ENCODE measurements at regions not wholly inside any gene's neighbourhood (a gene's known extent, or its start where the extent isn't known, plus 50 kb on each side); places are given as distances from the start of the nearest gene placed in this dataset.

DNA sequence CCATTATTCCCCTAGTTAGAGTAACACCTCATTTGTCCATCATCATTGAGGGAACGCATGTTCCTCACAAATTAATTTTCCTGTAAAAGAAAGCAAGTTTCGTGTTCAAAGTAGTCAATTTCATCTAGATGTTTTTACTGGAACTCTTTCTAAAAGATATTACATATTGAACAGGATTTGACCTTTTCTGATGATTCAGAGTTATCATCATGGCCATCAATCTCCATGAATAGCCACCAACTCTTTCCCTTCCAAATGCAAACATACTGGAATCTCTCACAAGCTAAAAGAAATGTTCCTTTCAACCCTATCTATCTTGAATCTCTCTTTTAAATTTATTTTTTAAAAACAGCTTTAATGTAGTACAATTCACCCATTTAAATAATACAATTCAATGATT, 263.1 kb upstream of the FAR2 start:
- no peak for DNase-seq

DNA sequence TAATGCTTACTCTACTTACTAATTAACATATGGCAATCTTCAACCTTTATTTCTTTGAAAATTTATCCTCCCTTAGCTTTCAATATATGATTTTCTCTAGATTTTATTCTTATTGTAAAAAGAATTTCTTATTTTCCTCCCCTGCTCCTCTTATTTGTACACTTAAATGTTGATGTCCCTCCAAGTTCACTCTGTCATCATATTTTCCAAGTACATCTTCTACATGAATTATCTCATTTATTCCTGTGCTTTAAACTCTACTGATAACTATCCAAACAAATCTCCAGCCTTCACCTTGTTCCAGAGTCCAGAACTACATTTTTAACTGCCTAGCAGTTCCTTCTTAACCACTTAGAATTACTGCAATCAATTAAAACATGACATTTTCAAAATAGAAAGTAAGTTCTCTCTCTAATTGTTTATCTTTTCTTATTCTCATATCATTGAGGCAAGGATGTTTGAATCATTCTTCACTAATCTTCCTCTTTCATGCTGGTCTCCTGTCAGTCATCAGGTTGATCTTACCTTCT, 261.6 kb upstream of the FAR2 start:
- no peak for DNase-seq

DNA sequence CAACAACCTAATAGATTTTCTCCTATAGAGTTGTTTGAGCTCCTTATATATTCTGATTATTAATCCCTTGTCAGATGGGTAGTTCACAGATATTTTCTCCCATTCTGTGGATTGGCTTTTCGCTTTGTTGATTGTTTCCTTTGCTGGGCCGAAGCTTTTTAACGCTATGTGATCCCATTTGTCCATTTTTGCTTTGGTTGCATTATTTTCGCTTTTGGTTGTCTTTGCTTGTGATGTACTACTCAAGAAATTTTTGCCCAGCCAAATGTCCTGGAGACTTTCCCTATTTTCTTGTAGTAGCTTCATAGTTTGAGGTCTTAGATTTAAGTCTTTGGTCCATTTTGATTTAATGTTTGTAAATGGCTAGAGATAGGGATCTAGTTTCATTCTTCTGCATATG, 258.4 kb upstream of the FAR2 start:
- DNase-seq = no peak

DNA sequence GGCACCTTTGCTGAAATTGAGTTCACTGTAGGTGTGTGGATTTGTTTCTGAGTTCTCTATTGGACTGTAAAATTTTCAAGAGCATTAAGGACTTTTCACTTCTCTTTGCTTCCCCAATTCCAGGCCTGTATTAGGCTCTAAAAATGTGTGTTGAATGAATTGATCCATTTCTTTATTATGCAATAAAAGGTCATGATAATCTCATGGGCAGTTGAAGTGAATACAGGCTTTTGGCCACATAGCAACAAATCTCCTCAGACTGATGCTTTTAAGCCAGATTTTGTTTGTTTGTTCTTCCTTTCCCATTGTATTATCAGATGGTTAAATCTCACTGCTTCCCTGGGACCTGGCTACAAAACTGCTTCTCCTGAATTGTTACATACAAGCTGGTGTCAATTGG, 258.0 kb upstream of the FAR2 start:
- DNase-seq = no peak

DNA sequence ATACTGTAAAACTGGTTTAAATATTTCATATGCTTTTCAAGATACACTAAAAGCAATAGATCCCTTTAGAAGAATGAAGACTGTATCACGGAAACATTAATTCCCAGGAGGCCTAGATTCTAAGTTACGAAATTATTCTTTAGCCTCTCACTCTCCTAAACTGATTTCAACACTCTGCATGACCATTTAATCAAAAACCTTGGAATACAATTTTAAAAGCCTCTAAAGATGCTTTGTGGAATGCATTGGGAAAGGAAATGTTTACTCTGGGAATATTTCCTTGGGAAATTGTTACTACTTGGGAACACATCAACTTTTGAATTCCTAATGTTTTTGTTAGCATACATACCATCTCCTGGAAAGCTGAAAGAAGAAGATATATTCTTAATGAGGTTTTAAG, 255.7 kb upstream of the FAR2 start:
- peak; percentile 16 for DNase-seq

DNA sequence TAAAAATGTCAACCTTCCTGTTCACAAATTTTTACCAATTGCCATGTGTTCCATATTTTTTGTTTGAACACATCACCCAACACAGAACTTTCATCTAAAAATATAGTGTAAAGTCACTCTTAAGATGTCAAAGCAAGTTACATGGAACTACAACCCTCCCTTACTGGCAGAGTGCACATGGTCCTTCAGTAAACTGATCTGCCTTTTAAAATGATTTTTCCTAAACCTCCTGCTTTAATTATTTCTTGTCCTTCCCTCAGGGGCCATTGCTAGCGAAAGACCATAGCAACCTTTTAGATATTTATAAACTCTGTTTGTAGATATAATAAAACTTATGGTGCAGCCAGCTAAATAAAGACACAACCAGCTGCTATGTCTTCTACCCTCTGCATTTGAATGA, 255.2 kb upstream of the FAR2 start:
- no peak for DNase-seq

DNA sequence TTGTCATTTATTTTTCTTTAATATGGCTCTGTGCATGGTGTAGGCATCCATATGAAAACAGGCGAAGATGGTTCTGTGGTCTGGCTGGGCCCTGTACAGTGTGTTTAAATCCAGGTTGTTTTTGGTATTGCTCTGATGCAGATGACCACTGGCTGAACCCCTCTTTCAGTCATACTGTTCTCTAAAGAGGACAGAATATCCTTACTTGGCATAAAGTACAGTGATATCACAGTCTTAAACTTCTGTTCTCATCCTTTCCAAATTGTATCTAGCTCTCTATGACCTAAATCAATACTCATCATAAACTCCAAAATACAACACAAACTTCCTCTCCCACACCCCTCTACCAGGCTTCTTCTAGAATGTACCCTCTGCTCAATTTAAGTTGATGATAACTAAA, 252.7 kb upstream of the FAR2 start:
- no peak for DNase-seq

DNA sequence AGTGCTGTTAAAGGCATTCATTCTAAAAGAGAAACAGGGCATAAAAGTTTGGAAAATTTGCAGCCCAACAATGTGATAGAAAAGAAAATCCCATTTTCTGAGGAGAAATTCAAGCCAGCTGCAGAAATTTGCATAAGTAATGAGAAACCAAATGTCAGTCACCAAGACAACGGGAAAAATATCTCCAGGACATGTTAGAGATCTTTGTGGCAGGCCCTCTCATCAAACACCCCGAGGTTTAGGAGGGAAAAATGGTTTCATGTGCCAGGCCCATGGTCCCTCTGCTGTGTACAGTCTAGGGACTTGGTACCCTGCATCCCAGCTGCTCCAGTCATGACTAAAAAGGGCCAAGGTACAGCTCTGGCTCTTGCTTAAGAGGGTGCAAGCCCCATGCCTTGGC, 251.0 kb upstream of the FAR2 start:
- no peak for DNase-seq

DNA sequence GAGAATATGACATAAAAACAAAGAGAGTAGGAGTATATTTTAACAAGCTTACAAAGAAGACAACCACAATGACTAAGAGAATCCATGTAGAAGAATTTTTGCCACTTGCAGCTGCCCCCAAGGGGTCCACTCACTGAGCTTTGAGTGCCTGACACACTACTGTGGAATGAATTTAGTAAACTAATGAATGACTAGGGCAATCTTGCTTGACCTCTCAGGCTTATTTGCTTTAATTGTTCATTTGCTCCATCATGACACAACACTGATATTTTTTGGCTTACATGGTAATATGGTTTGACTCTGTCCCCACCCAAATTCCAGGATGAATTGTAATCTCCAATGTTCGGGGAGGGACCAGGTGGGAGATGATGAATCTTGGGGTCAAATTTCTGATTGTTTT, 249.1 kb upstream of the FAR2 start:
- DNase-seq = peak; percentile 92

DNA sequence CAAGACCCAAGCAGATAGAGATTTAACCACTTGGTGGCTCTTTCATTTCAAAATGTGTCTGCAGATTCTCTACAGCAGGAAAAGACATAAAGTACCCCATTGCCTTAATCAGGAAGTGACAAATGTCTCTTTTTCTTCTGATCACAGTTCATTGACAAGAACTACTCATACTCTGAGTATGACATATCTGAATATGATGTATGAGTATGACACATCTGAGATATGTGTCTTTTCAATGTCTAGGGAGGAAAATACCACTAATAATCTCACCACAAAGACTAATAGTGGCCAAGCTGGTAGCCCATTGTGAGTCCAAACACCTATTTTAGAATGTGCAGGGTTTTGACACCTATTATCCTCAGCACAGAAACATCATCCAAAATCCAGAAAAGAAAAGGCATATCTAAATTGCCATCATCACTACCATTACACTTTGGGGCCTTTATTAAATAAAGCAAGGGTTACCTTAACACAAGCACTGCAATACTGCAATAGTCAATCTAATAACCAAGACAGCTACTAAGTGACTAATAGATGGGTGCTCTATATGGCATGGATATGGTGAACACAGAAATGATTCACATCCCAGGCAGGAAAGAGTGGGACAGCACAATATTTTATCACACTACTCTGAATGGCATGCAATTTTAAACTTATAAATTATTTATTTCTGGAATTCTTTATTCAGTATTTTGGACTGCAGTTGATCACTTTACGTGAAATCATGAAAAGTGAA, 243.7 kb upstream of the FAR2 start:
- no peak for DNase-seq

DNA sequence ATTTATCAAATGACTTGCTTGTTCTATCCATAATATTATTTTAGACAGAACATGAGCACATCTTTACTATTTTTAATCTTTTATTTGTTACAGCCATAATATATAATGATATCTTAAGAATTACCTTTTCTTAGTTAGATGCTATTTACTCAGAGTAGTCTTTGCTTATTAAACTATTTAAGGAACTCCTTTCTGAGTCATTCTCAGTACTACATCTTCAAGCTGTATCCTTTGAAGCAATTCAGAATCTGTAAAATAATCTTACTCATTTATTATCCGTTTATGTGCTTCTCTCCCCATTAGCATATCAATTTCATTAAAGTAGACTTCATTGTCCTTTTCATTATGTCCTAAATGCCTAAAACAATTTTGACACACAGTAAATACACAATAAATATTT, 240.4 kb upstream of the FAR2 start:
- DNase-seq = peak; percentile 10

DNA sequence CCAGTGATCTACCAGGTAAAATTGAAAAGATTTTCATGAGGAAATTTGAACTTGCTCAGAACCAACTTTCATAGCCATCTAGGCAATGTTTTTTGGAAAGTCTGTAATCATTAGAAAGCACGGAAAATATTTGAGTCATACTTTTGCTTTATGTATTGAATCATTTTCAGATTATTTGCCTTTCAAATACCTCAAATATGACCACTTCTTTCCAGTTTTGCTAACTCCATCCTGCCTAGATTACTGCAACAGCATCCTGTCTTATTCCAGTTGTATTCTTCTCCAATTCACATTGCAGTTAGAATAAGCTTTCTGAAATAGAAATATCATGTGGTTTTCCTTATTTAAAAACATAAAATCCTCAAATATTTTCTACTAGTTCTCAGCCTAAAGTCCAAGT, 239.8 kb upstream of the FAR2 start:
- DNase-seq = peak; percentile 76

DNA sequence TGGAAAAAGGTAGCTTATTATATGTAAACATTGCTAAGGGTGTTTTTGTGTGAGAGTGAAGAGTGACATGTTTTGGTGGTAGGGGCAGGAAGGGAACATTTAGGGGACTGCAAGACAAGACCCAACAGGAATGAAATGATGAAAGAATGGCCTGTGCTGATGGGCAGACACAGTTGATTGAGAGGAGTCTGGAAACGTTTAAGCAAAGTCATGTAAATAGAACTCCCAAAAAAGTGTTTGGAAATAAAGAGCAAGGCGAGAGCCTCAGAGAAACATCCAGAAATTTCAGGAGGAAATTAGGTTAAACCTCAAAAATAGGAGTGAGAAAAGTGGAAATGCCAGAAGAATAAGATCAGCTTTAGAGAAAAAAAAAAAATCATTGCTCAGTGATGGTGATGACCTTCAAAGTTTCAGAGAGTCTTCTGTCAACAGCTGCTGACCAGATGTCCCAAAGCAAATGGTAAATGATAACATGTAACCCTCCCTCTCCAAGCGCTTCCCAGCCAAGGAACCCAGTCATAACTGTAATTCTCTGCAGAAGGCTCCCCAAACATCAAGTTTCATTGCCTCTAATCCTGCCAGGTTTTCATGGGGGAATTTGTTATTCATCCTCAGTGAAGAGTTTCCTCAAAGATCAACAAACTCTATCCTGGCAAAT, 223.2 kb upstream of the FAR2 start:
- DNase-seq = peak; percentile 92

DNA sequence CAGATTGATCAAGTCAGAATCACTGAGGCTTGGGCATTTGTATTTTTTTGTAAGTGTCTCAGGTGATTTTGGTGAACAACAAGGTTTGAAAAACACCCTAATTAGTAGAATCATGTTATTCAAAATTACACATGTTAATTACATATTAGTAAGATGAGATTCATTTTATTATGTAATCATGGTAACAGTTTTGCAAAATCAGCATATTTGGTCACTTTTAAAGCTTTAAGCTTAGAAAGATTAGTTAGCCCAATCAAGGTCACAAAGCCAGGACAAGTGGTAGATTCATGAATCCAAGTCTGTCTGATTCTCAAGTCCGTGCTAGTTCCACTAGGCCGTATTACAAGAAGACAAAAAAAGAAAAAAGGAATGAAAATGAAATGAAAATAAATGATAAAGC, 218.4 kb upstream of the FAR2 start:
- no peak for DNase-seq

DNA sequence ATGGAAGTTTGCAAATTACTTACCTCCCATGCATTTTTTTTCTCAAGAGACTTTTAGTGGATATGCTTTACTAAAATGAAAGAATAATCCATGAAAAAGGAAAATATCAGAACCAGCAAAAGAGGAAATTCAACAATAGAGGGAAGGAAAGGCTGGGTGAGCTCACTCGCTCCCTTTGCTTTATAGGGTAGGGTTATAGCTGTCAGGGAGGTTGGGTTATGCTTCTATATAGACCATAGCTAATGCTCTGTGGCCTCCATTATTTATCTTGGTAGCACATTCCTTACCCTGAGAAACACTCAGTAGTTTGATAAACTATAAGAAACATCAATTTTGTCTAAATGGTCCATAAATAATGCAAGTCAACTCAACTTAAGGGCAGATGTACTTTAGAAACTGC, 215.9 kb upstream of the FAR2 start:
- DNase-seq = no peak

DNA sequence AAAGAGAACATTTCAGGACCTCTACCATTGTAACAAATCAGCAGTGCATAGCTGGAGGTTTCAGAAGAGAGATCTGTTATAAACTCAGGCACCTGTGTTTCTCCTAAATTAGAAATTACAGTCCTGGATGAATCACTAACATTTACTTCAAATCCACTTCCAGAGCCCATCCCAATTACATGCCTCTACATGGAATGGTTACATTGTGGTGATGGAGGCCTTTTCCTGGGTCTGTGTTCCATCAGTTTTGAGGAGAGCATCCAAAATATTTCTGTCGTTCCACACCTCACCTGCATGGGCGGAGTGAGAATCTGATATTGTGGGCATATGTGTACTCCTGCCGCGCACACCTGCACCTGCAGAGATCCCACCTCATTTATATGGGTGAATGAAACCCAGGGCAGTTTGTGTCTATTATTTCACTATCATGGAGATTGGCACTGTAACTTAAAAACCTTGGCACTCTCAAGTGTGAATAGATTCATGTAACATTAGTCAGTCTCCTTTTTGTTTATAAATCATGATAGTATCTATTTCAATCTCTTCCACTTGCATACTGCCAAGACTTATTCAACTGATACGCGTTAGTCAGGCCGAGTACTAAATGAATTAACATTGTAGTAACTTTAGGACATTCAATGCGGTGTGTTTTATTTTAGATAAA, 215.1 kb upstream of the FAR2 start:
- peak; percentile 67 for DNase-seq

DNA sequence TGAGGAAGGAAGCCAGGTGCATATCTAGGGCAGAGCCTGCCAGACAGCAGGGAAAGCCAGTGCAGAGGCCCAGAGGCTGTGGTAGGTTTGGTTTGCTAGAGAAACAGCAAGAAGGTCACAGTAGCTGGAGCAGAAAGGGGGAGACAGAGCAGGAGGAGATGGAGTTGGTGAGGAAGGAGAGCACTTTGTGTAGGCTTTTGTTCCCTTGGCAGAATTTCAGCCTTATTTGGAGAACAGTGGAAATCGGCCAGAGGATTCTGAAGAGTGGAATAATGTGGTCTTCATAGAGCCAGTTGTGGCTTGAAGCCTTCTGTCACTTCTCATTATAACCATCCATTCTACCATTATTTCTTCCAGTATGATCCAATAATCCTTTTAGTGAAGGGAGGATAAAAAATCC, 212.9 kb upstream of the FAR2 start:
- DNase-seq = no peak

DNA sequence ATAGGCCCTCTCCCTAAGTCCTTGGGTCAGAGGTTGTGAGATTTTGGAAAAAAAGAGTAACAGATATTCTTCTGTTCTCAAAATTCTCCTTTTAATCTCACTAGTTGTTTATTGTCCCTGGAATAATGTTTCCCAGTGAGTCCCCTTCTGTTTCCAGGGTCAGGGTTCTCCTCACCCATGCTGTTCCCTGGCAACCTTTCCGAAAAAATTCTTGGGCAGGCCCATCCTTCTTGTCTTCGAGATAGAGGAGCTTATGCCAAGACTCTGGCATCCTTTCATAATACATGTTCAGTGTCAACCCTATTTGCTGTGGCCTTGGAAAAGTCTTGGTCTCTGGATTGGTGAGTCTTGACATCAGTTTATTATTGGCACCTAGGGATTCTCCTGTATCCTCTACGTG, 212.4 kb upstream of the FAR2 start:
- no peak for DNase-seq

DNA sequence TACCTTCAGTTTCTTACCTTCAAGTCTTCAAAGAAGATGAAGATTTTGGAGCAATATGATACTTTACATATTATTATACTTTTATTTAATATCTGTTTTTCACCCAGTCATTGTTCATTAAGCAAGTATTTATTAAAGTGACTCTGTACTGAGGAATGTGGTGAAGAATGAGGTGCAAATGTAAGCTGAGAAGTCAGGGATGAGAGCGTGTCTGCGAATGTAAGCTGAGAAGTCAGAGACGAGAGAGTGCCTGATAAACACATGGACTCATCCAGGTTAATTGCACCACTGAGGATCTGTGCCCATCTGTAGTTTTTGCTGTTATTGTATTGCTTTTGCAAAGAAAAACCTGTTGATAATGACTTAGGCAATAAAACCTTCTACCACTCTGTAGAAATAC, 211.9 kb upstream of the FAR2 start:
- DNase-seq = peak; percentile 64

DNA sequence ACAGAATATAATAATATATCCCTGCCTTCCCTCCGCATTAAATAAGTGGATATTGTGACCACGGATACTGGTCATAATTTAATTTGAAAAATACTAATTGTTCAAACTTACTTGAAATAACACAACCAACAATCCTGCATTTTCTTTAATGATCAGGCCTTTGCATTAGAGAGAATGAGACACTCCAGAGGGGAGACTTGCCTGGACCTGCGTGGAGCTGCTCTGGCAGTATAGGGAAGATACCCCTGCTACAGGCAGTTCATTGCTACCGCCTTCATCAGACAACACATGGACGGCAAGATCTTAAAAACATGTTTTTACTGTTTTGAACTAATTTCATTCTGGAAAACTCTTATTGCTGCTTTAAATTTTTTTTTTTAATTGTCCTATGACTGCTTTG, 211.0 kb upstream of the FAR2 start:
- no peak for DNase-seq

DNA sequence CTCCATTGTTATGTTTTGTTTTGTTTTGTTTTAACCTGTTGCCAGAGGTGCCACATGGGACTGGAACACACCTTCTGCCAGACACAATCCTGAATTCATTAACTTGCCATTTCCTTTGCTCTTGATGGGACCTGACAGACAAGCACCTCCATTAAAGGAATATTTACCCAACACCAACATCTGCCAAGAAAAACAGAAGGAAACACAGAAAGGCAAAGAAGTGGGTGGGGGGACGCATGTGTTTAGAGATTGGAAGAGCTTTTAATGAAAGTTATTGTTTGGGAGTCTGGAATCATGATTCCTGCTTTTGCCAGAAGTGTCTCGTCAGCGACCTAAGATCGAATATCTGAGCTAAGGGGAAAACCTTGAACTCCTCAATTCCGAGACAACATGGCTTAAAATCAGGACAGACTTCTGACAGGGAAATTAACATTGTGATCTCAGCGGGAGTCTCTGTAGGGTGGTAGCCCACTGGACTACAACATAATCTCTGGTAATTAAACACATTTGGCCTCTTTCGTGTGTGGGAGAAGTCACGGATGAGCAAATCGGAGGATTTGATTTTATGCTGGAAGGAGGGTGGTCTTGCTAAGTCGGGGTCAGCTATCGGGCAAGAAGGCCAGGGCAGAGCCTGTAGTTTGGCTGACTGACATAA, 210.4 kb upstream of the FAR2 start:
- DNase-seq = no peak

DNA sequence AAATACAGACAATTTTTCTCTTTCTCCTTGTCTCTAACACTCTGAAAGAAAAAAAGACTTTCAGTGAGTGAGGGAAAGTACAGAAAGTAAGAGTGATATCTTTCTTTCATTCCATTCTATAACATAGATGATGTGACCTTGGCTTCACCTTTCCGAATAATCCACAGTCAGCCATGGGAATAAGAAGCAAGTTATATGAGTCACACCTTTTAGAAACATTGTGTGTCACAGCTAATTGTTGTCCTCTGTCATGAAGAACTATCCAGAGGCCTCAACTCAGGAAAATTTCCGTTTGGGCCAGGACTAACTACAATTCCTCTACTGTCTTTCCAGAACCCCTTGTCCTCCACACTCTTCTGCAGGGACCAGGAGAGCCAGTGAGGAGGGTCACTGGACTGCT, 209.7 kb upstream of the FAR2 start:
- DNase-seq = no peak

DNA sequence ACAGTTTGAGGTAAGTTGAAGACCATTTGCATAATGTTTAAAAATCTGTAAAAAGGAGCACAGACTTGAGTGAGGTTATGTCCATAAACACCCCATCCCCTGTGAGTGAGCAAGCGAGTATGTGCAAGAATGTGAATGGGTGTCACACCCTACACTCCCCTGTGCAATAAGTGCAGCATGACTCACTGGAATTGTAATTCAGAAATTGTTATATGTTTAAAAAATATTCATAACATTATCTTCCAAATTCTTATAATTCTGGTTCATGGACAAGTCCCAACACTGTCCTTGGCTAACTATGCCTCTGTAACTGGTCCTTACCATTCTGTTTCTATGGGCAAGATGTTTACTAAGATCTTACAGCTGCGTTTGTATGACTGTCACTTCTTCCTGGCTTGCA, 207.8 kb upstream of the FAR2 start:
- DNase-seq = peak; percentile 28

DNA sequence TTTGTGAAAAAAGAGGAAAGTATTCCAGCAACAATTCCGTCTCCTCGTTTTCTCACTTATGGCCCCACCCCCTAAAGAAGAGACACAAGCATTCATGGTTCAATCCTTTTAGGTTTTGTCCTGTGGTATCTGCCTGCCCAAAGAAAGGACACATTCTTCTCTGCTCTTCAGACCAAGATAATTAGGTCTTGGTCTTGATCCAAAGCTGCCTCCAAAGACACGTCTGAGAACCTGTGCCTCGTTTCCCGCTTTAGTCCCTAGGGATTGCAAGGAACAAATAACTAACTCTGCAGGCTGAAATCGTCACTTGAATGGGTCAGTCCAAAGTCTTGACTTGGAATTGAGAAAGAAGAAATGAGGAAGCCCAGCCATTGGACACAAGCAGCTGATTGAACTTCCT, 202.7 kb upstream of the FAR2 start:
- no peak for DNase-seq
